Karpas-422 (cell line): ENCODE measurements at regions not wholly inside any gene's neighbourhood (a gene's known extent, or its start where the extent isn't known, plus 50 kb on each side); places are given as distances from the start of the nearest gene placed in this dataset. TPM values are rescaled to one million over a fixed set of nuclear protein-coding genes. Genes with fewer than 3 reads are reported as not detected.
"Not testable (repeated sequence)": the region's sequence is repeated elsewhere in the genome, so short reads cannot be mapped to it uniquely, and the experiment has no call there.

Source experiments
- DNase-seq: peaks from one replicate; pipeline ENCODE4 v3.0.0-alpha.2; 2015
- H2AFZ ChIP-seq: fragments of 200-600 bp; sonication (generic); 2 replicates; pipeline ENCODE4 v1.6.1; 2014; ENCODE audit warnings: antibody characterized with exemption, low read length, mixed read lengths
- H3K27ac ChIP-seq: fragments of 200-600 bp; sonication (generic); 2 replicates; pipeline ENCODE4 v1.5.1; 2014; ENCODE audit warnings: mild to moderate bottlenecking, low read length, moderate library complexity
- H3K27me3 ChIP-seq: fragments of 200-600 bp; sonication (generic); 2 replicates; pipeline ENCODE4 v1.6.1; 2014; ENCODE audit warnings: low read length, mixed read lengths
- H3K36me3 ChIP-seq: fragments of 200-600 bp; sonication (generic); 2 replicates; pipeline ENCODE4 v1.6.1; 2014; ENCODE audit warnings: low read length, mixed read lengths; ENCODE audit not compliant: insufficient read depth
- H3K4me1 ChIP-seq: fragments of 200-600 bp; sonication (generic); 2 replicates; pipeline ENCODE4 v1.6.1; 2014; ENCODE audit warnings: mild to moderate bottlenecking, low read length, mixed read lengths
- H3K4me2 ChIP-seq: fragments of 200-600 bp; sonication (generic); 2 replicates; pipeline ENCODE4 v1.6.1; 2014; ENCODE audit warnings: low read length, low read depth, mild to moderate bottlenecking; ENCODE audit not compliant: poor library complexity, severe bottlenecking
- H3K4me3 ChIP-seq: fragments of 200-600 bp; sonication (generic); 2 replicates; pipeline ENCODE4 v1.5.1; 2014; ENCODE audit warnings: mild to moderate bottlenecking, antibody characterized with exemption, low read length, mixed read lengths
- H3K79me2 ChIP-seq: fragments of 200-600 bp; sonication (generic); 2 replicates; pipeline ENCODE4 v1.6.1; 2014; ENCODE audit warnings: mild to moderate bottlenecking, low read length, mixed read lengths
- H3K9ac ChIP-seq: fragments of 200-600 bp; sonication (generic); 2 replicates; pipeline ENCODE4 v1.6.0; 2014; ENCODE audit warnings: low read length
- H3K9me2 ChIP-seq: fragments of 200-600 bp; sonication (generic), shearing (Covaris generic); replicated peaks from 2 replicates; pipeline ENCODE4 v1.6.0; 2014; ENCODE audit warnings: mild to moderate bottlenecking, low read length, moderate library complexity; ENCODE audit not compliant: insufficient read depth
- H3K9me3 ChIP-seq: fragments of 300-700, 200-600 bp; sonication (generic); 2 replicates; pipeline ENCODE4 v1.6.1; 2014; ENCODE audit warnings: low read length, mixed read lengths
- H4K20me1 ChIP-seq: fragments of 200-600 bp; sonication (generic); 2 replicates; pipeline ENCODE4 v1.6.1; 2014; ENCODE audit warnings: mild to moderate bottlenecking, antibody characterized with exemption, low read length, low read depth; ENCODE audit not compliant: insufficient read depth
- small RNA-seq: library from RNA; depleted of rRNA; stranded (forward); fragments of <200 nt; gene quantifications from one replicate; pipeline ENCODE3, GENCODE V24; 2014

- Histone ChIP-seq H2AFZ (no peak overlapping the region), H3K9ac (no peak overlapping the region), H3K4me1 (no peaks in the 10 kb centered on the region), H3K79me2 (no peaks in the 10 kb centered on the region), H3K36me3 (no peaks in the 10 kb centered on the region), H3K4me2 (no peak overlapping the region), H3K27me3 (no peaks in the 10 kb centered on the region), H4K20me1 (no peaks in the 10 kb centered on the region), H3K27ac (no peak overlapping the region), H3K4me3 (no peak overlapping the region), H3K9me2 (no peaks in the 10 kb centered on the region), H3K9me3 (peaks cover 27% of the 10 kb centered on the region)
- no peak for DNase-seq
Measured at GRCh38 chrX:142296421-142296820, 91.3 kb upstream of the MAGEC2 start.

DNA sequence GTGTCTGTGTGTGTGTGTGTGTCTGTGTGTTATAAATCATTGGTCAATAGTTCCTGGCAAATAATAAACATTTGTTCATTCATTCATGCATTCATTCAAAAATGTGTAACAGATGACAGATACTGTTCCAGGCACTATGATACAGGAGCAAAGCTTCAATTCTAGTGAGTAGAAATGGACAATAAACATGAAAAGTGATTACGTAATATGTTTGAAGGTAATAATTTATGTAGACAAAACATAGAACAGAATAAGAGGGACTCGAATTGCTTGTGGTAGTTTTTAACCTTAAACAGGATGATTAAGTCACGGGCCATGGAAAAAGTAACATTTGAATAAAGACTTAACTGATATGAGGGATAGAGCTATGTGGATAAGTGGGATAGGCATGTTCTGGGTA is 90.1 kb upstream of the MAGEC2 start:
- Histone ChIP-seq H3K27me3 (no peaks in the 10 kb centered on the region), H3K9ac (no peak overlapping the region), H3K79me2 (no peaks in the 10 kb centered on the region), H3K27ac (no peak overlapping the region), H3K4me1 (no peaks in the 10 kb centered on the region), H4K20me1 (no peaks in the 10 kb centered on the region), H3K36me3 (no peaks in the 10 kb centered on the region), H3K9me2 (no peaks in the 10 kb centered on the region), H3K4me3 (no peak overlapping the region), H3K4me2 (no peak overlapping the region), H2AFZ (no peak overlapping the region), H3K9me3 (peaks cover 25% of the 10 kb centered on the region)
- no peak for DNase-seq

- H4K20me1 ChIP-seq, H3K4me1 ChIP-seq, H3K79me2 ChIP-seq, H3K9me2 ChIP-seq, H3K4me3 ChIP-seq, DNase-seq, H3K27ac ChIP-seq, H3K9ac ChIP-seq, H3K4me2 ChIP-seq, H3K36me3 ChIP-seq, H3K9me3 ChIP-seq, H2AFZ ChIP-seq, H3K27me3 ChIP-seq: not testable (repeated sequence)
Measured at GRCh38 chrX:142270166-142270565, 65.1 kb upstream of the MAGEC2 start.

DNA sequence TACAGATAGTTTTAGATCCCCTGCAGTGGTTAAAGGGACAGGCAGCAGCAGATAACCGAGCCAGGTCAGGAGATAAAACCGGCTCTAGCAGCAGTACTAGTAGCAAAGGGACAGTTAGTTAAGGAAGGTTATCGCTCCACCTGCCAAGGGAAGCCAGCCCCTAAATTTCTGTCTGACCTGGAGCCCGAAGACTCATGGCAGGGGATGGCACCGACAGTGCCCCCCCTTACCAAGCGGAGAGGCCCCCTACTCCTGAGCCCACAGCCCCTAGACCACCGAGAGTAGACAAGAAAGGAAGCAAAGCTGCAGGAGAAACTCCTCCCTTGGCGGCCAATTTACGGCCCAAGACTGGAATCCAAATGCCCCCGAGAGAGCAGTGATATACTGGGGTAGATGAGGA is 61.3 kb upstream of the MAGEC2 start:
- Histone ChIP-seq H3K4me2 (no peak overlapping the region), H3K4me3 (no peak overlapping the region), H3K9me2 (no peaks in the 10 kb centered on the region), H4K20me1 (no peaks in the 10 kb centered on the region), H3K79me2 (no peaks in the 10 kb centered on the region), H3K4me1 (no peaks in the 10 kb centered on the region), H3K9ac (no peak overlapping the region), H3K36me3 (no peaks in the 10 kb centered on the region), H2AFZ (no peak overlapping the region), H3K27me3 (no peaks in the 10 kb centered on the region), H3K9me3 (0 out of 2 replicates have a peak, but pooled peaks cover 2% of the 10 kb centered on the region), H3K27ac (no peak overlapping the region)
- no peak for DNase-seq

DNA sequence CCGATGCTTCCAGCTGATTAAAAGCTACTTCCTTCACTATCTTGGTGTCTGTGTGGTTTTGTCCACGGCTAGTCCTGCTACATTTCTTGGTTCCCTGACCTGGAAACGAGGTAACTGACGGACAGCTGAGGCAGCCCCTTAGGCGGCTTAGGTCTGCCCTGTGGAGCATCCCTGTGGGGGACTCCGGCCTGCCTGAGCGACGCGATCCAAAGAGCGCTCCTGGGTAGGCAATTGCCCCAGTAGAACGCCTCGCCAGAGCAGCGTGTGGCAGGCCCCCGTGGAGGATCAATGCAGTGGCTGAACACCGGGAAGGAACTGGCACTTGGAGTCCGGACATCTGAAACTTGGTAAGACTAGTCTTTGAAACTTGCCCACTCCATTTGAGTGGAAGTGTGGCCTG is 60.5 kb upstream of the MAGEC2 start:
- not testable (repeated sequence) for H3K9ac ChIP-seq, H3K27ac ChIP-seq, H3K4me3 ChIP-seq, H2AFZ ChIP-seq, H3K4me2 ChIP-seq, H3K27me3 ChIP-seq, H3K9me2 ChIP-seq, H3K36me3 ChIP-seq, H3K79me2 ChIP-seq, H3K9me3 ChIP-seq, H3K4me1 ChIP-seq, DNase-seq, H4K20me1 ChIP-seq

- H3K4me3 ChIP-seq = no peak overlapping the region
- no peak overlapping the region for H3K9ac ChIP-seq
- H3K9me3 ChIP-seq = peaks cover 21% of the 10 kb centered on the region
- no peaks in the 10 kb centered on the region for H3K36me3 ChIP-seq
- no peaks in the 10 kb centered on the region for H3K79me2 ChIP-seq
- H3K27ac ChIP-seq = no peak overlapping the region
- no peaks in the 10 kb centered on the region for H3K4me1 ChIP-seq
- no peaks in the 10 kb centered on the region for H3K9me2 ChIP-seq
- no peak overlapping the region for H3K4me2 ChIP-seq
- no peak overlapping the region for H2AFZ ChIP-seq
- H3K27me3 ChIP-seq = no peaks in the 10 kb centered on the region
- no peak for DNase-seq
- no peaks in the 10 kb centered on the region for H4K20me1 ChIP-seq
Measured at GRCh38 chrX:142256935-142257334, 51.8 kb upstream of the MAGEC2 start.

Small RNA genes in the stretch of these regions (small RNA-seq; reads per million reads assigned to genes)
- gene RNA5SP516 = not detected
